ENCODE measurements at regions not wholly inside any gene's neighbourhood (a gene's known extent, or its start where the extent isn't known, plus 50 kb on each side); places are given as distances from the start of the nearest gene placed in this dataset.

- TF ChIP-seq GATA3 (IDR thresholded peaks at IDR 0.05; ENCODE audit: low read depth, low read length): no peak
- TF ChIP-seq GATA2 (IDR thresholded peaks at IDR 0.05; ENCODE audit: low read depth, low read length): no peak
These were observed 171.5 kb upstream of the AKR1E2 start for GRCh38 chr10:4654496-4654895.

All from SH-SY5Y (cell line).